ENCODE measurements at regions not wholly inside any gene's neighbourhood (a gene's known extent, or its start where the extent isn't known, plus 50 kb on each side); places are given as distances from the start of the nearest gene placed in this dataset.

DNA sequence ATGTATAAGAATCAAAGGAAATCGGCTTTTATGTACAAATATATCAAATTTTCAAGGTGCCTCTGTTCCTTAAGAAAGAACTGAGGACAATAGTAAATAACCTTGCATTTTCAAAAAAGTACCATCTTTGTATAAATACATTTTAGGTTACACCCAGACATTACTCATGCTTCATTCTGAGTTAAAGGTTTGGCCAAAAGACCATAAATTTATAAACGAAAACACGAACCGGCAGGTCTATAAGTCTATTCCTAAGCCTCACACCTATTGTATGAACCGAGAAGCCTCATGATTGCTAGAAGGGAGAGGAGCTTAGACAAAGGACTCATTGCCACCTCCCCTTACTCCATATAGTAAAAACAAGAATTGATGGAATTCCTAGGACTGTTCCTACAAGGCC is 94.6 kb upstream of the PSMD7 start:
- Histone ChIP-seq H3K4me3 (ENCODE audit: low read depth, low read length) (no peak overlapping the region), H3K36me3 (no peaks in the 10 kb centered on the region), H3K9me3 (no peaks in the 10 kb centered on the region), H3K4me1 (no peaks in the 10 kb centered on the region), H3K27me3 (no peaks in the 10 kb centered on the region; the same call in 1 of the 2 replicates)
- DNase-seq: no peak
- TF ChIP-seq, protein P1, sequence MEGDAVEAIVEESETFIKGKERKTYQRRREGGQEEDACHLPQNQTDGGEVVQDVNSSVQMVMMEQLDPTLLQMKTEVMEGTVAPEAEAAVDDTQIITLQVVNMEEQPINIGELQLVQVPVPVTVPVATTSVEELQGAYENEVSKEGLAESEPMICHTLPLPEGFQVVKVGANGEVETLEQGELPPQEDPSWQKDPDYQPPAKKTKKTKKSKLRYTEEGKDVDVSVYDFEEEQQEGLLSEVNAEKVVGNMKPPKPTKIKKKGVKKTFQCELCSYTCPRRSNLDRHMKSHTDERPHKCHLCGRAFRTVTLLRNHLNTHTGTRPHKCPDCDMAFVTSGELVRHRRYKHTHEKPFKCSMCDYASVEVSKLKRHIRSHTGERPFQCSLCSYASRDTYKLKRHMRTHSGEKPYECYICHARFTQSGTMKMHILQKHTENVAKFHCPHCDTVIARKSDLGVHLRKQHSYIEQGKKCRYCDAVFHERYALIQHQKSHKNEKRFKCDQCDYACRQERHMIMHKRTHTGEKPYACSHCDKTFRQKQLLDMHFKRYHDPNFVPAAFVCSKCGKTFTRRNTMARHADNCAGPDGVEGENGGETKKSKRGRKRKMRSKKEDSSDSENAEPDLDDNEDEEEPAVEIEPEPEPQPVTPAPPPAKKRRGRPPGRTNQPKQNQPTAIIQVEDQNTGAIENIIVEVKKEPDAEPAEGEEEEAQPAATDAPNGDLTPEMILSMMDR (IDR thresholded peaks at IDR 0.05; ENCODE audit: low read depth, low read length): no peak

DNA sequence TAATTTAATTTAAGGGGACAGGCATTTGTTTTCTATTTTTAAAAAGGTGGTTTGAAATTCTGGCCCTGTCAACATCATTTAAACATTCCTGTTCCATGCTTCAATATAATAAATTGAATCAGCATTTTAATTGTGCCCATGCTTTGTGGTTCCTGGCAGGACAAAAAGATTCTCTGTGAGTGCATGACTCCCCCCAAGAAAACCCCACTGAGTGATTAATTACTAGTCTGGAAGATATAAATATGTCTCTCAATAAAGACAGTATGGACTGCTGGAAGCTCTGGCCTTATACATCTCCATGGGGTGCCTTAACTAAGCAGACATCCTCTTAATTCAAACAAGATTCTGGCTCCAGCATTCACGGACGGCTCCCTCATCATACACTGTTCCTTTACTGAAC is 95.0 kb upstream of the PSMD7 start:
- Histone ChIP-seq H3K9me3 (no peaks in the 10 kb centered on the region), H3K4me1 (no peaks in the 10 kb centered on the region), H3K4me3 (ENCODE audit: low read depth, low read length) (no peak overlapping the region), H3K36me3 (no peaks in the 10 kb centered on the region), H3K27me3 (no peaks in the 10 kb centered on the region; the same call in 1 of the 2 replicates)
- DNase-seq: no peak
- TF ChIP-seq, protein P1 (IDR thresholded peaks at IDR 0.05; ENCODE audit: low read depth, low read length): no peak

DNA sequence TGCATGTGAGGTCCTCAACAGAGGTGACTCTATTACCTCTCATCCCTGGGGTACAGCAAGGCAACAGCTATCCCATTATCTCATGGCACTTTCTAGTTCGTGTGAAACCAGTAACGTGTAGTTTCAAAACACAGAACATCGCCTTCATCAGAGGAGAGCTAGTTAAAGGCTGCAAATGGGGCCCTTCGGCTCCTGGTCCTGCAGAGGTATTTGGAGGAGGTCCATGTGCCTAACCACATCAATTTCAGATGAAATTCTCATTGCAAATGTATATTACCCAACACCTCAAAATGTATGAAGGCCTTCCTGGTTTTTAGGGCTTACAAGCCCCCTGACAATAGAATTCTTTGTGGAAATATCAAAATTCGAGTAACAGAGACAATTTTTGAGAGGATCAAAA is 95.7 kb upstream of the PSMD7 start:
- no peaks in the 10 kb centered on the region; the same call in 1 of the 2 replicates for H3K27me3 ChIP-seq

DNA sequence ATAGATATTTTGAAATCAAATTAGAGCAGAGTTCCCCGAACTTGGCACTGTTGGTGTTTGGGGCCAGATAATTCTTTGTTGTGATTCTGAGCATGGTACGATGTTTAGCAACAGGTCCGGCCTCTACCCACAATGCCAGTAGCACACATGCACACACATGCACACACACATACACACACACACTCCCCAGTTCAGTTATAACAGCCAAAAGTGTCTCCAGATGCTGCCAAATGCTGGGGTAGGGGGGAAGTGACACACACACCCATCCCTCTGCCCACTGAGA is 96.8 kb upstream of the PSMD7 start:
- DNase-seq: no peak
- H3K36me3 ChIP-seq: no peaks in the 10 kb centered on the region
- H3K4me3 ChIP-seq (ENCODE audit: low read depth, low read length): no peak overlapping the region
- TF ChIP-seq, protein P1 (IDR thresholded peaks at IDR 0.05; ENCODE audit: low read depth, low read length): no peak
- no peaks in the 10 kb centered on the region; the same call in 1 of the 2 replicates for H3K27me3 ChIP-seq
- H3K4me1 ChIP-seq: no peaks in the 10 kb centered on the region
- H3K9me3 ChIP-seq: no peaks in the 10 kb centered on the region

More for the DNA sequence above, 95.7 kb upstream of the PSMD7 start:
- no peak for DNase-seq
- no peaks in the 10 kb centered on the region for H3K9me3 ChIP-seq
- H3K4me3 ChIP-seq (ENCODE audit: low read depth, low read length): no peak overlapping the region
- H3K4me1 ChIP-seq: no peaks in the 10 kb centered on the region
- H3K36me3 ChIP-seq: no peaks in the 10 kb centered on the region
- TF ChIP-seq, protein P1 (IDR thresholded peaks at IDR 0.05; ENCODE audit: low read depth, low read length): no peak

DNA sequence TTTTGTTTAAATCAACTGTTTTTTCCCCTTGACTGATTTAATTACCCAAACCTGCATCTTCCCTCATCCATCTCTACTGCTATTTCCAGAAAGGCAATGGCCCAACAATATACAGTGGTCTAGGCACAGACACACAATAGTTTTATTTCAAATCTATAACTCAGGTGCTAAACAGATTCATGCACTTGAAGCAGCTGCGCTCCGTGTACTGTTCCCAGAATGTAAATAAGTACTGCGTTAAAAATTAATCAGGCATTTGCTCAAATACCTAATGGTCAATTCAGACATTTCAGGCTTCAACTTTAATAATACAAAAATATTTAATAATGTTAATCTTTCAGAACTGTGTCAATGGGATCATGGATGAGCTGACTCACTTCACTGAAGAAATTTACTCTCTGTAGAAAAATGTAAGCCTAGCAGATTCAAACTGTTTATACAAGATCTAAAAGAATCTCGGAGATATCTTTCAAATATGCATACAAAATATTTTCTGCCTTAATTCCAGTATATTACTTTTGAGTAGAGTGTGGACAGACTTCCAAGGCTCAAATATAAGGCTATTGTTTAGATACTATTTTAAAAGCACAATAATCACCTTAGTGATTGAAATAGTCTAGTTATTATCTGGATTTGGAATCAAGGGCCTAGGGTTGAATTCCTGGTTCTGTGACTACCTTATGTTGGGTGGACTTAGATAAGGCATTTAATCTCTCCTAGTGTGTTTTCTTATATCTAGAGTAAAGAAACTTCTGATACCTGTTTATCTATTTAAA is 97.4 kb upstream of the PSMD7 start:
- no peak for DNase-seq
- TF ChIP-seq, protein P1 (IDR thresholded peaks at IDR 0.05; ENCODE audit: low read depth, low read length): no peak
- Histone ChIP-seq H3K4me1 (no peaks in the 10 kb centered on the region), H3K9me3 (no peaks in the 10 kb centered on the region), H3K27me3 (no peaks in the 10 kb centered on the region; the same call in 1 of the 2 replicates), H3K4me3 (ENCODE audit: low read depth, low read length) (no peak overlapping the region), H3K36me3 (no peaks in the 10 kb centered on the region)

DNA sequence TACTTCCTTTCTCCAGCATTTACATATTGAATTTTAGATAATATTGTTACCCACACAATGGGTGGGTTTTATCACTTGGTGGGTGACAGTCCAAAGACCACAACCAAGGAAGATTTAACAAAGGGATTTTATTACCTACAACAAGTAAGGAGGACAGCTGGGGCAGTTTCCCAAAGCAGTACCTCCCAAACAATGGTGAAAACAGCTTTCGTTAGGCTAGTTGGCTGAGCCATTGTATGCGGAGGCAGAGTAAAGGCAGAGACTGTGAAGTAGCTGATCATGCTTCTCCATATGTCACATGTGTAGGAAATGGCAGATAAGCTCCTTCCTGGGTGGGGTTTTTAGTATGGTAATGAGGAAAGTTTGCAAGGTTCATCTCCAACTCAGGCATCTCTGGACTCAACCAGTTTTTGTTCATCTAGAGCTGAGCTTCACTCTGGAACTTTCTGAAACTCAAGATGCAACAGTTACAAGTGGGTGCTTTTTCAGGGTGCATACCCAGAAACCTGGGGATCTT is 104.3 kb upstream of the PSMD7 start:
- Histone ChIP-seq H3K4me1 (no peaks in the 10 kb centered on the region), H3K4me3 (ENCODE audit: low read depth, low read length) (no peak overlapping the region), H3K27me3 (no peaks in the 10 kb centered on the region), H3K36me3 (no peaks in the 10 kb centered on the region), H3K9me3 (no peaks in the 10 kb centered on the region)
- TF ChIP-seq, protein P1 (IDR thresholded peaks at IDR 0.05; ENCODE audit: low read depth, low read length): no peak
- DNase-seq: no peak
